ENCODE measurements at regions not wholly inside any gene's neighbourhood (a gene's known extent, or its start where the extent isn't known, plus 50 kb on each side); places are given as distances from the start of the nearest gene placed in this dataset.

DNA sequence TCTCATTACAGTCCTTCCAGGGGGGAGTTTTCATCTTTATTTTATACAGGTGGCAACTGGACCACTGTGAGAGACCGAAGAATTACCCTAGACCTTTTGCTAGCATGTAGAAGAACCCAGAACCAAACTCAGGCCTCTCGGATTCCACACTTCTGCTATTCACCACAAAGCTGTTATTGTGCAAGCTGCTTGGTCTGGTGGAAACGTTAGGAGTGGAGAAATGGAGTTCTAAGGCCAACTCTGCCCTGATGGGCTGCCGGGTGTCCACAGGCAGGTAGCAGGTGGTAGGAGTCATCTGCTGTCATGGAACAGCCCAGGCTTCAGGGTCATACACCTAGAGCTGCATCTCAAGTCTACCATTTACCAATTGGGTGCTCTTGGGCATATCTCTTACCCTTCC, 218.8 kb downstream of the BCL11A start:
- TF ChIP-seq ARNT (IDR thresholded peaks at IDR 0.05) = no peak
- no peak for TF ChIP-seq LEF1 (IDR thresholded peaks at IDR 0.05; ENCODE audit: borderline replicate concordance)
- TF ChIP-seq SP1 (IDR thresholded peaks at IDR 0.05) = no peak
- no peak for TF ChIP-seq CTBP1 (IDR thresholded peaks at IDR 0.05; ENCODE audit: borderline replicate concordance)
- TF ChIP-seq FOXM1 (IDR thresholded peaks at IDR 0.05; ENCODE audit: borderline replicate concordance) = no peak
- TF ChIP-seq, protein P1, sequence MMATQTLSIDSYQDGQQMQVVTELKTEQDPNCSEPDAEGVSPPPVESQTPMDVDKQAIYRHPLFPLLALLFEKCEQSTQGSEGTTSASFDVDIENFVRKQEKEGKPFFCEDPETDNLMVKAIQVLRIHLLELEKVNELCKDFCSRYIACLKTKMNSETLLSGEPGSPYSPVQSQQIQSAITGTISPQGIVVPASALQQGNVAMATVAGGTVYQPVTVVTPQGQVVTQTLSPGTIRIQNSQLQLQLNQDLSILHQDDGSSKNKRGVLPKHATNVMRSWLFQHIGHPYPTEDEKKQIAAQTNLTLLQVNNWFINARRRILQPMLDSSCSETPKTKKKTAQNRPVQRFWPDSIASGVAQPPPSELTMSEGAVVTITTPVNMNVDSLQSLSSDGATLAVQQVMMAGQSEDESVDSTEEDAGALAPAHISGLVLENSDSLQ (IDR thresholded peaks at IDR 0.05) = no peak
- no peak for TF ChIP-seq L3MBTL2 (conservative IDR thresholded peaks at IDR 0.05)
- TF ChIP-seq NFRKB (IDR thresholded peaks at IDR 0.05) = no peak
- no peak for TF ChIP-seq ELF4 (IDR thresholded peaks at IDR 0.05)
- no peak for TF ChIP-seq TARDBP (IDR thresholded peaks at IDR 0.05)
- no peak for TF ChIP-seq BHLHE40 (IDR thresholded peaks at IDR 0.05; ENCODE audit: borderline replicate concordance)

Data from HEK293T (cell line).